KMS-11 (cell line): ENCODE measurements at regions not wholly inside any gene's neighbourhood (a gene's known extent, or its start where the extent isn't known, plus 50 kb on each side); places are given as distances from the start of the nearest gene placed in this dataset.

Experiments
- H2AFZ ChIP-seq: fragments of 200-600 bp; sonication (generic); 2 replicates; pipeline ENCODE4 v1.6.1; 2016; ENCODE audit warnings: antibody characterized with exemption, mixed run types, low read depth
- H3K27ac ChIP-seq: fragments of 200-600 bp; sonication (generic); 2 replicates; pipeline ENCODE4 v1.6.1; 2016; ENCODE audit warnings: mild to moderate bottlenecking, mixed run types
- H3K27me3 ChIP-seq: fragments of 200-600 bp; sonication (generic); 2 replicates; pipeline ENCODE4 v1.6.1; 2017; ENCODE audit warnings: mild to moderate bottlenecking, low read depth, mixed run types, moderate library complexity; ENCODE audit not compliant: insufficient read depth
- H3K36me3 ChIP-seq: fragments of 200-600 bp; sonication (generic); 2 replicates; pipeline ENCODE4 v1.6.1; 2017; ENCODE audit warnings: mild to moderate bottlenecking, mixed run types; ENCODE audit not compliant: insufficient read depth
- H3K4me1 ChIP-seq: fragments of 200-600 bp; sonication (generic); 2 replicates; pipeline ENCODE4 v1.6.1; 2016; ENCODE audit warnings: mild to moderate bottlenecking, low read depth, mixed run types; ENCODE audit not compliant: poor library complexity, severe bottlenecking
- H3K4me2 ChIP-seq: fragments of 200-600 bp; sonication (generic); 2 replicates; pipeline ENCODE4 v1.7.0; 2016; ENCODE audit warnings: mild to moderate bottlenecking, mixed run types
- H3K4me3 ChIP-seq: fragments of 200-600 bp; sonication (generic); IDR thresholded peaks from 2 replicates; pipeline ENCODE4 v1.6.1; 2017; ENCODE audit warnings: low read depth, low read length, mixed read lengths; ENCODE audit not compliant: insufficient read depth
- H3K79me2 ChIP-seq: fragments of 200-600 bp; sonication (generic); 2 replicates; pipeline ENCODE4 v1.6.1; 2016; ENCODE audit warnings: low read depth, mixed run types; ENCODE audit not compliant: insufficient read depth
- H3K9ac ChIP-seq: fragments of 200-600 bp; sonication (generic); 2 replicates; pipeline ENCODE4 v1.6.1; 2016; ENCODE audit warnings: mild to moderate bottlenecking, mixed run types
- H4K20me1 ChIP-seq: fragments of 200-600 bp; sonication (generic); 2 replicates; pipeline ENCODE4 v1.6.1; 2016; ENCODE audit warnings: mild to moderate bottlenecking, mixed run types; ENCODE audit not compliant: insufficient read depth
- CTCF ChIP-seq: fragments of 200-600 bp; sonication (generic); conservative IDR thresholded peaks from 2 replicates; pipeline ENCODE4 v1.6.1; 2017; ENCODE audit warnings: low read depth, mild to moderate bottlenecking, antibody characterized with exemption, low read length, moderate library complexity, mixed read lengths

- Histone ChIP-seq H3K27me3 (no peaks in the 10 kb centered on the region), H3K4me2 (no peak overlapping the region), H3K9ac (no peak overlapping the region)
Measured at GRCh38 chr2:155442755-155443372, 744.4 kb downstream of the KCNJ3 start.

GRCh38 chr2:155442088-155442487 lies 743.6 kb downstream of the KCNJ3 start:
- no peaks in the 10 kb centered on the region for H3K4me1 ChIP-seq
- no peaks in the 10 kb centered on the region for H3K36me3 ChIP-seq
- no peak for TF ChIP-seq CTCF

More at GRCh38 chr2:155442755-155443372, 744.4 kb downstream of the KCNJ3 start:
- Histone ChIP-seq H3K4me3 (no peak overlapping the region), H3K4me1 (no peaks in the 10 kb centered on the region), H3K79me2 (no peaks in the 10 kb centered on the region), H3K27ac (no peak overlapping the region), H4K20me1 (no peaks in the 10 kb centered on the region), H2AFZ (no peak overlapping the region), H3K36me3 (no peaks in the 10 kb centered on the region)
- TF ChIP-seq CTCF, result no peak

GRCh38 chr2:155431004-155431507 lies 732.6 kb downstream of the KCNJ3 start:
- H4K20me1 ChIP-seq, result no peaks in the 10 kb centered on the region
- no peak overlapping the region for H3K27ac ChIP-seq
- no peaks in the 10 kb centered on the region for H3K36me3 ChIP-seq
- no peaks in the 10 kb centered on the region for H3K27me3 ChIP-seq
- H3K4me2 ChIP-seq, result no peak overlapping the region
- H3K79me2 ChIP-seq, result no peaks in the 10 kb centered on the region
- no peak overlapping the region for H3K9ac ChIP-seq
- H3K4me3 ChIP-seq, result no peak overlapping the region
- H2AFZ ChIP-seq, result no peak overlapping the region
- no peak for TF ChIP-seq CTCF
- H3K4me1 ChIP-seq, result no peaks in the 10 kb centered on the region

More at GRCh38 chr2:155442088-155442487, 743.6 kb downstream of the KCNJ3 start:
- no peak overlapping the region for H3K4me3 ChIP-seq
- no peaks in the 10 kb centered on the region for H4K20me1 ChIP-seq
- no peak overlapping the region for H3K27ac ChIP-seq
- no peaks in the 10 kb centered on the region for H3K27me3 ChIP-seq
- H3K79me2 ChIP-seq, result no peaks in the 10 kb centered on the region
- H2AFZ ChIP-seq, result no peak overlapping the region
- no peak overlapping the region for H3K4me2 ChIP-seq
- no peak overlapping the region for H3K9ac ChIP-seq

- Histone ChIP-seq H3K4me3 (no peak overlapping the region), H3K27me3 (no peaks in the 10 kb centered on the region), H3K79me2 (no peaks in the 10 kb centered on the region), H4K20me1 (no peaks in the 10 kb centered on the region), H3K9ac (no peak overlapping the region), H3K36me3 (no peaks in the 10 kb centered on the region), H3K27ac (no peak overlapping the region), H3K4me1 (no peaks in the 10 kb centered on the region), H2AFZ (no peak overlapping the region), H3K4me2 (no peak overlapping the region)
- no peak for TF ChIP-seq CTCF
Measured at GRCh38 chr2:155427470-155427869, 729.0 kb downstream of the KCNJ3 start.
